ENCODE measurements at regions not wholly inside any gene's neighbourhood (a gene's known extent, or its start where the extent isn't known, plus 50 kb on each side); places are given as distances from the start of the nearest gene placed in this dataset.

DNA sequence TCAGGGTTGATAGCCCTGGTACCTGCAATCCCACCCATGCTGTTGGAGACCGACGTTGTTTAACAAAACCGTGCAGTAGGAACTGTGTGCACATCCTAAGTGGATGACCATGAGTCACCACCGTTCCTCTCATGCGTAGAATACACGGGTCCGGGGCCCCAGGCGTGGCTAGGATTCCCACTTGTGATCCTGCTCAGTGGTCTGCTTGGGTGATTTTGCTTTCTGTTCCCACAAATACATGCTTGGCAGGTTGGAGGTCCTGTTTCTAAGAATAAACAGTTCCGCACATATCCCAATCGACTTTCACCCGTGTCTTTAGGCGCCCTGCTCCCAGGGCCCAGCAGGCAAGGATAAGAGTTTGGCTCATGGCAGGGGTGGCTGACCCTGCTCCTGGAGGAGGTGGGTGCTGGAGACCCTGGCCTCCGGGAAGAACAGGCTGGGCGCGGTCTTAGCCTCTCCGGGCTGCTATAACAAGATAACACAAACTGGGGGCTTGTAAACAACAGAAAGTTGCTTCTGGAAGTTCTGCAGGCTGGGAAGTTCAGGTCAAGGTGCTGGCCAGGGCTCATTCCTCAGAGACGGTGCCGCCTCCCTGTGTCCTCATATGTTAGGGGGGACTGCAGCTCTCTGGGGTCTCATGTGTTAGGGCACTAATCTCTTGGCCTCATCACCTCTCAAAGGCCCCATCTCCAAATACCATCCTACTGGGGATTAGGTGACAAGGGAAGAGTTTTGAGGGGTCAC, 1028.3 kb downstream of the BRD1 start:
- peaks cover 4% of the 10 kb centered on the region for H3K9me3 Mint-ChIP-seq
- no peak overlapping the region for H3K27ac ChIP-seq (ENCODE audit: low read depth)
- peaks cover 13% of the 10 kb centered on the region for H3K36me3 Mint-ChIP-seq (ENCODE audit: low read depth)
- H3K4me3 Mint-ChIP-seq = no peak overlapping the region
- no peak overlapping the region for H2AFZ ChIP-seq
- peaks cover 15% of the 10 kb centered on the region for H3K4me1 Mint-ChIP-seq
- no peak overlapping the region for H3K4me2 ChIP-seq
- no peak for ATAC-seq
- H3K27me3 Mint-ChIP-seq (ENCODE audit: insufficient read depth, low read depth, poor library complexity) = peaks cover 6% of the 10 kb centered on the region
- H3K4me1 ChIP-seq (ENCODE audit: insufficient read depth) = no peaks in the 10 kb centered on the region
- TF ChIP-seq ZNF331 (CRISPR knock-in tag; IDR thresholded peaks at IDR 0.05; ENCODE audit: low read depth) (no peak), EZH2 (IDR thresholded peaks at IDR 0.05; ENCODE audit: low read depth, unreplicated experiment) (no peak), NANOG (IDR thresholded peaks at IDR 0.05; ENCODE audit: borderline replicate concordance) (no peak), CREB1 (CRISPR knock-in tag; IDR thresholded peaks at IDR 0.05; ENCODE audit: low read depth) (no peak), POLR2AphosphoS5 (IDR thresholded peaks at IDR 0.05; ENCODE audit: low read depth) (no peak), STAT1 (IDR thresholded peaks at IDR 0.05; ENCODE audit: unreplicated experiment) (no peak), JUNB (IDR thresholded peaks at IDR 0.05; ENCODE audit: unreplicated experiment) (no peak), EZH2phosphoT487 (IDR thresholded peaks at IDR 0.05; ENCODE audit: unreplicated experiment) (no peak), ZNF114 (CRISPR knock-in tag; IDR thresholded peaks at IDR 0.05) (no peak)
- TF ChIP-seq, protein P1, sequence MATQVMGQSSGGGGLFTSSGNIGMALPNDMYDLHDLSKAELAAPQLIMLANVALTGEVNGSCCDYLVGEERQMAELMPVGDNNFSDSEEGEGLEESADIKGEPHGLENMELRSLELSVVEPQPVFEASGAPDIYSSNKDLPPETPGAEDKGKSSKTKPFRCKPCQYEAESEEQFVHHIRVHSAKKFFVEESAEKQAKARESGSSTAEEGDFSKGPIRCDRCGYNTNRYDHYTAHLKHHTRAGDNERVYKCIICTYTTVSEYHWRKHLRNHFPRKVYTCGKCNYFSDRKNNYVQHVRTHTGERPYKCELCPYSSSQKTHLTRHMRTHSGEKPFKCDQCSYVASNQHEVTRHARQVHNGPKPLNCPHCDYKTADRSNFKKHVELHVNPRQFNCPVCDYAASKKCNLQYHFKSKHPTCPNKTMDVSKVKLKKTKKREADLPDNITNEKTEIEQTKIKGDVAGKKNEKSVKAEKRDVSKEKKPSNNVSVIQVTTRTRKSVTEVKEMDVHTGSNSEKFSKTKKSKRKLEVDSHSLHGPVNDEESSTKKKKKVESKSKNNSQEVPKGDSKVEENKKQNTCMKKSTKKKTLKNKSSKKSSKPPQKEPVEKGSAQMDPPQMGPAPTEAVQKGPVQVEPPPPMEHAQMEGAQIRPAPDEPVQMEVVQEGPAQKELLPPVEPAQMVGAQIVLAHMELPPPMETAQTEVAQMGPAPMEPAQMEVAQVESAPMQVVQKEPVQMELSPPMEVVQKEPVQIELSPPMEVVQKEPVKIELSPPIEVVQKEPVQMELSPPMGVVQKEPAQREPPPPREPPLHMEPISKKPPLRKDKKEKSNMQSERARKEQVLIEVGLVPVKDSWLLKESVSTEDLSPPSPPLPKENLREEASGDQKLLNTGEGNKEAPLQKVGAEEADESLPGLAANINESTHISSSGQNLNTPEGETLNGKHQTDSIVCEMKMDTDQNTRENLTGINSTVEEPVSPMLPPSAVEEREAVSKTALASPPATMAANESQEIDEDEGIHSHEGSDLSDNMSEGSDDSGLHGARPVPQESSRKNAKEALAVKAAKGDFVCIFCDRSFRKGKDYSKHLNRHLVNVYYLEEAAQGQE (IDR thresholded peaks at IDR 0.05; ENCODE audit: unreplicated experiment) = no peak
- TF ChIP-seq, protein P2, sequence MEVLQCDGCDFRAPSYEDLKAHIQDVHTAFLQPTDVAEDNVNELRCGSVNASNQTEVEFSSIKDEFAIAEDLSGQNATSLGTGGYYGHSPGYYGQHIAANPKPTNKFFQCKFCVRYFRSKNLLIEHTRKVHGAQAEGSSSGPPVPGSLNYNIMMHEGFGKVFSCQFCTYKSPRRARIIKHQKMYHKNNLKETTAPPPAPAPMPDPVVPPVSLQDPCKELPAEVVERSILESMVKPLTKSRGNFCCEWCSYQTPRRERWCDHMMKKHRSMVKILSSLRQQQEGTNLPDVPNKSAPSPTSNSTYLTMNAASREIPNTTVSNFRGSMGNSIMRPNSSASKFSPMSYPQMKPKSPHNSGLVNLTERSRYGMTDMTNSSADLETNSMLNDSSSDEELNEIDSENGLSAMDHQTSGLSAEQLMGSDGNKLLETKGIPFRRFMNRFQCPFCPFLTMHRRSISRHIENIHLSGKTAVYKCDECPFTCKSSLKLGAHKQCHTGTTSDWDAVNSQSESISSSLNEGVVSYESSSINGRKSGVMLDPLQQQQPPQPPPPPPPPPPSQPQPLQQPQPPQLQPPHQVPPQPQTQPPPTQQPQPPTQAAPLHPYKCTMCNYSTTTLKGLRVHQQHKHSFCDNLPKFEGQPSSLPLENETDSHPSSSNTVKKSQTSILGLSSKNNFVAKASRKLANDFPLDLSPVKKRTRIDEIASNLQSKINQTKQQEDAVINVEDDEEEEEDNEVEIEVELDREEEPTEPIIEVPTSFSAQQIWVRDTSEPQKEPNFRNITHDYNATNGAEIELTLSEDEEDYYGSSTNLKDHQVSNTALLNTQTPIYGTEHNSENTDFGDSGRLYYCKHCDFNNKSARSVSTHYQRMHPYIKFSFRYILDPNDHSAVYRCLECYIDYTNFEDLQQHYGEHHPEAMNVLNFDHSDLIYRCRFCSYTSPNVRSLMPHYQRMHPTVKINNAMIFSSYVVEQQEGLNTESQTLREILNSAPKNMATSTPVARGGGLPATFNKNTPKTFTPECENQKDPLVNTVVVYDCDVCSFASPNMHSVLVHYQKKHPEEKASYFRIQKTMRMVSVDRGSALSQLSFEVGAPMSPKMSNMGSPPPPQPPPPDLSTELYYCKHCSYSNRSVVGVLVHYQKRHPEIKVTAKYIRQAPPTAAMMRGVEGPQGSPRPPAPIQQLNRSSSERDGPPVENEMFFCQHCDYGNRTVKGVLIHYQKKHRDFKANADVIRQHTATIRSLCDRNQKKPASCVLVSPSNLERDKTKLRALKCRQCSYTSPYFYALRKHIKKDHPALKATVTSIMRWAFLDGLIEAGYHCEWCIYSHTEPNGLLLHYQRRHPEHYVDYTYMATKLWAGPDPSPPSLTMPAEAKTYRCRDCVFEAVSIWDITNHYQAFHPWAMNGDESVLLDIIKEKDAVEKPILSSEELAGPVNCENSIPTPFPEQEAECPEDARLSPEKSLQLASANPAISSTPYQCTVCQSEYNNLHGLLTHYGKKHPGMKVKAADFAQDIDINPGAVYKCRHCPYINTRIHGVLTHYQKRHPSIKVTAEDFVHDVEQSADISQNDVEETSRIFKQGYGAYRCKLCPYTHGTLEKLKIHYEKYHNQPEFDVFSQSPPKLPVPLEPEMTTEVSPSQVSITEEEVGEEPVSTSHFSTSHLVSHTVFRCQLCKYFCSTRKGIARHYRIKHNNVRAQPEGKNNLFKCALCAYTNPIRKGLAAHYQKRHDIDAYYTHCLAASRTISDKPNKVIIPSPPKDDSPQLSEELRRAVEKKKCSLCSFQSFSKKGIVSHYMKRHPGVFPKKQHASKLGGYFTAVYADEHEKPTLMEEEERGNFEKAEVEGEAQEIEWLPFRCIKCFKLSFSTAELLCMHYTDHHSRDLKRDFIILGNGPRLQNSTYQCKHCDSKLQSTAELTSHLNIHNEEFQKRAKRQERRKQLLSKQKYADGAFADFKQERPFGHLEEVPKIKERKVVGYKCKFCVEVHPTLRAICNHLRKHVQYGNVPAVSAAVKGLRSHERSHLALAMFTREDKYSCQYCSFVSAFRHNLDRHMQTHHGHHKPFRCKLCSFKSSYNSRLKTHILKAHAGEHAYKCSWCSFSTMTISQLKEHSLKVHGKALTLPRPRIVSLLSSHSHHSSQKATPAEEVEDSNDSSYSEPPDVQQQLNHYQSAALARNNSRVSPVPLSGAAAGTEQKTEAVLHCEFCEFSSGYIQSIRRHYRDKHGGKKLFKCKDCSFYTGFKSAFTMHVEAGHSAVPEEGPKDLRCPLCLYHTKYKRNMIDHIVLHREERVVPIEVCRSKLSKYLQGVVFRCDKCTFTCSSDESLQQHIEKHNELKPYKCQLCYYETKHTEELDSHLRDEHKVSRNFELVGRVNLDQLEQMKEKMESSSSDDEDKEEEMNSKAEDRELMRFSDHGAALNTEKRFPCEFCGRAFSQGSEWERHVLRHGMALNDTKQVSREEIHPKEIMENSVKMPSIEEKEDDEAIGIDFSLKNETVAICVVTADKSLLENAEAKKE (CRISPR knock-in tag; IDR thresholded peaks at IDR 0.05) = no peak
- TF ChIP-seq, protein P3, sequence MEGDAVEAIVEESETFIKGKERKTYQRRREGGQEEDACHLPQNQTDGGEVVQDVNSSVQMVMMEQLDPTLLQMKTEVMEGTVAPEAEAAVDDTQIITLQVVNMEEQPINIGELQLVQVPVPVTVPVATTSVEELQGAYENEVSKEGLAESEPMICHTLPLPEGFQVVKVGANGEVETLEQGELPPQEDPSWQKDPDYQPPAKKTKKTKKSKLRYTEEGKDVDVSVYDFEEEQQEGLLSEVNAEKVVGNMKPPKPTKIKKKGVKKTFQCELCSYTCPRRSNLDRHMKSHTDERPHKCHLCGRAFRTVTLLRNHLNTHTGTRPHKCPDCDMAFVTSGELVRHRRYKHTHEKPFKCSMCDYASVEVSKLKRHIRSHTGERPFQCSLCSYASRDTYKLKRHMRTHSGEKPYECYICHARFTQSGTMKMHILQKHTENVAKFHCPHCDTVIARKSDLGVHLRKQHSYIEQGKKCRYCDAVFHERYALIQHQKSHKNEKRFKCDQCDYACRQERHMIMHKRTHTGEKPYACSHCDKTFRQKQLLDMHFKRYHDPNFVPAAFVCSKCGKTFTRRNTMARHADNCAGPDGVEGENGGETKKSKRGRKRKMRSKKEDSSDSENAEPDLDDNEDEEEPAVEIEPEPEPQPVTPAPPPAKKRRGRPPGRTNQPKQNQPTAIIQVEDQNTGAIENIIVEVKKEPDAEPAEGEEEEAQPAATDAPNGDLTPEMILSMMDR (conservative IDR thresholded peaks at IDR 0.05; ENCODE audit: low read depth in 2 of 2) = no peak
- TF ChIP-seq, protein P4, sequence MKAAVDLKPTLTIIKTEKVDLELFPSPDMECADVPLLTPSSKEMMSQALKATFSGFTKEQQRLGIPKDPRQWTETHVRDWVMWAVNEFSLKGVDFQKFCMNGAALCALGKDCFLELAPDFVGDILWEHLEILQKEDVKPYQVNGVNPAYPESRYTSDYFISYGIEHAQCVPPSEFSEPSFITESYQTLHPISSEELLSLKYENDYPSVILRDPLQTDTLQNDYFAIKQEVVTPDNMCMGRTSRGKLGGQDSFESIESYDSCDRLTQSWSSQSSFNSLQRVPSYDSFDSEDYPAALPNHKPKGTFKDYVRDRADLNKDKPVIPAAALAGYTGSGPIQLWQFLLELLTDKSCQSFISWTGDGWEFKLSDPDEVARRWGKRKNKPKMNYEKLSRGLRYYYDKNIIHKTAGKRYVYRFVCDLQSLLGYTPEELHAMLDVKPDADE (IDR thresholded peaks at IDR 0.05) = no peak
- H3K79me2 ChIP-seq (replicated peaks; ENCODE audit: insufficient read depth) = no peaks in the 10 kb centered on the region
- H3K4me3 ChIP-seq = no peak overlapping the region
- no peak overlapping the region for H3K27ac Mint-ChIP-seq
- no peaks in the 10 kb centered on the region for H4K20me1 ChIP-seq (replicated peaks; ENCODE audit: insufficient read depth)
- H3F3A ChIP-seq (replicated peaks; ENCODE audit: low read depth) = no peaks in the 10 kb centered on the region
- H3K27me3 ChIP-seq (ENCODE audit: insufficient read depth) = no peaks in the 10 kb centered on the region
- H3K36me3 ChIP-seq (ENCODE audit: insufficient read depth) = no peaks in the 10 kb centered on the region
- H3K9me2 ChIP-seq (ENCODE audit: insufficient read depth) = no peaks in the 10 kb centered on the region
- no peak for DNase-seq (ENCODE audit: low spot score)

Measured in GM23338 (cell line).